ENCODE measurements at regions not wholly inside any gene's neighbourhood (a gene's known extent, or its start where the extent isn't known, plus 50 kb on each side); places are given as distances from the start of the nearest gene placed in this dataset.

GRCh38 chr7:41785840-41786239 is 83.0 kb upstream of the INHBA start:
- no peak for TF ChIP-seq CTCF (conservative IDR thresholded peaks at IDR 0.05 in 1 of 2, IDR thresholded peaks at IDR 0.05 in 1 of 2; ENCODE audit: low read depth in 1 of 2, low read length in 2 of 2)
- no peak for TF ChIP-seq EZH2 (IDR thresholded peaks at IDR 0.05; ENCODE audit: low read length, missing control alignments)

Data from fibroblast of lung (primary cell).